ENCODE measurements at regions not wholly inside any gene's neighbourhood (a gene's known extent, or its start where the extent isn't known, plus 50 kb on each side); places are given as distances from the start of the nearest gene placed in this dataset.
"Not testable (repeated sequence)": the region's sequence is repeated elsewhere in the genome, so short reads cannot be mapped to it uniquely, and the experiment has no call there.

- no peak for DNase-seq
- in situ Hi-C loops (cut with HindIII; ENCODE audit: low pct_ligation_motif_present, low pct_unique_long_range_greater_than_20kb, low sequenced_read_pairs) = no loop called here
Observed at GRCh38 chr18:60319129-60319528, 53.4 kb downstream of the MC4R start.

- in situ Hi-C loops (cut with HindIII; ENCODE audit: low pct_ligation_motif_present, low pct_unique_long_range_greater_than_20kb, low sequenced_read_pairs) = no loop called here
- DNase-seq = no peak
Observed at GRCh38 chr18:60311676-60312360, 60.8 kb downstream of the MC4R start.

GRCh38 chr18:60295674-60296073 is 76.9 kb downstream of the MC4R start:
- DNase-seq = peak; percentile 28
- in situ Hi-C loops (cut with HindIII; ENCODE audit: low pct_ligation_motif_present, low pct_unique_long_range_greater_than_20kb, low sequenced_read_pairs) = no loop called here

GRCh38 chr18:60292186-60292585 is 80.4 kb downstream of the MC4R start:
- DNase-seq = no peak
- in situ Hi-C loops (cut with HindIII; ENCODE audit: low pct_ligation_motif_present, low pct_unique_long_range_greater_than_20kb, low sequenced_read_pairs) = no loop called here

GRCh38 chr18:60279391-60279790 is 93.2 kb downstream of the MC4R start:
- in situ Hi-C loops (cut with HindIII; ENCODE audit: low pct_ligation_motif_present, low pct_unique_long_range_greater_than_20kb, low sequenced_read_pairs) = no loop called here
- DNase-seq = no peak

GRCh38 chr18:60277855-60278480 is 94.6 kb downstream of the MC4R start:
- in situ Hi-C loops (cut with HindIII; ENCODE audit: low pct_ligation_motif_present, low pct_unique_long_range_greater_than_20kb, low sequenced_read_pairs) = no loop called here
- no peak for DNase-seq

- in situ Hi-C loops (cut with HindIII; ENCODE audit: low pct_ligation_motif_present, low pct_unique_long_range_greater_than_20kb, low sequenced_read_pairs) = no loop called here
- no peak for DNase-seq
Observed at GRCh38 chr18:60267391-60268058, 105.0 kb downstream of the MC4R start.

GRCh38 chr18:60266558-60266957 is 106.0 kb downstream of the MC4R start:
- DNase-seq = no peak
- in situ Hi-C loops (cut with HindIII; ENCODE audit: low pct_ligation_motif_present, low pct_unique_long_range_greater_than_20kb, low sequenced_read_pairs) = no loop called here

- in situ Hi-C loops (cut with HindIII; ENCODE audit: low pct_ligation_motif_present, low pct_unique_long_range_greater_than_20kb, low sequenced_read_pairs) = no loop called here
- DNase-seq = no peak
Observed at GRCh38 chr18:60259052-60259681, 113.4 kb downstream of the MC4R start.

- in situ Hi-C loops (cut with HindIII; ENCODE audit: low pct_ligation_motif_present, low pct_unique_long_range_greater_than_20kb, low sequenced_read_pairs) = no loop called here
- no peak for DNase-seq
Observed at GRCh38 chr18:60249388-60249787, 123.2 kb downstream of the MC4R start.

- no peak for DNase-seq
- in situ Hi-C loops (cut with HindIII; ENCODE audit: low pct_ligation_motif_present, low pct_unique_long_range_greater_than_20kb, low sequenced_read_pairs) = no loop called here
Observed at GRCh38 chr18:60248336-60249330, 123.9 kb downstream of the MC4R start.

GRCh38 chr18:60247103-60247502 is 125.5 kb downstream of the MC4R start:
- no peak for DNase-seq
- in situ Hi-C loops (cut with HindIII; ENCODE audit: low pct_ligation_motif_present, low pct_unique_long_range_greater_than_20kb, low sequenced_read_pairs) = no loop called here

GRCh38 chr18:60246606-60247005 is 126.0 kb downstream of the MC4R start:
- in situ Hi-C loops (cut with HindIII; ENCODE audit: low pct_ligation_motif_present, low pct_unique_long_range_greater_than_20kb, low sequenced_read_pairs) = no loop called here
- DNase-seq = no peak

- in situ Hi-C loops (cut with HindIII; ENCODE audit: low pct_ligation_motif_present, low pct_unique_long_range_greater_than_20kb, low sequenced_read_pairs) = no loop called here
- no peak for DNase-seq
Observed at GRCh38 chr18:60245096-60245495, 127.5 kb downstream of the MC4R start.

- in situ Hi-C loops (cut with HindIII; ENCODE audit: low pct_ligation_motif_present, low pct_unique_long_range_greater_than_20kb, low sequenced_read_pairs); DNase-seq: not testable (repeated sequence)
Observed at GRCh38 chr18:60239024-60239710, 133.4 kb downstream of the MC4R start.

GRCh38 chr18:60235164-60235563 is 137.4 kb downstream of the MC4R start:
- in situ Hi-C loops (cut with HindIII; ENCODE audit: low pct_ligation_motif_present, low pct_unique_long_range_greater_than_20kb, low sequenced_read_pairs) = no loop called here
- DNase-seq = no peak

- DNase-seq = peak; percentile 30
Observed at GRCh38 chr18:60232541-60232940, 140.0 kb downstream of the MC4R start.

More at GRCh38 chr18:60232541-60232940, 140.0 kb downstream of the MC4R start:
- in situ Hi-C loops (cut with HindIII; ENCODE audit: low pct_ligation_motif_present, low pct_unique_long_range_greater_than_20kb, low sequenced_read_pairs) = no loop called here
